ENCODE measurements at regions not wholly inside any gene's neighbourhood (a gene's known extent, or its start where the extent isn't known, plus 50 kb on each side); places are given as distances from the start of the nearest gene placed in this dataset.

GRCh38 chr7:23964715-23965114 lies 254.7 kb downstream of the STK31 start:
- Mint-ChIP-seq H3K27ac (no peak overlapping the region), H3K4me1 (no peaks in the 10 kb centered on the region), H3K4me3 (no peak overlapping the region), H3K36me3 (no peaks in the 10 kb centered on the region), H3K27me3 (ENCODE audit: low read depth in 3 of 3) (peaks cover 0 to 5% (median 1%) of the 10 kb centered on the region in 3 donors), H3K9me3 (peaks cover 4 to 28% (median 7%) of the 10 kb centered on the region in 7 donors)
- no peak for DNase-seq
- H4K20me1 ChIP-seq (ENCODE audit: insufficient read depth, low read length): no peaks in the 10 kb centered on the region
- H3K27me3 ChIP-seq (ENCODE audit: control insufficient read depth in 2 of 2, insufficient read depth in 2 of 2, low read length in 2 of 2): no peaks in the 10 kb centered on the region
- no peak overlapping the region for H2AFZ ChIP-seq (ENCODE audit: insufficient read depth, low read depth, low read length, poor library complexity, severe bottlenecking)
- H3K27ac ChIP-seq (ENCODE audit: low read depth in 1 of 2, low read length in 2 of 2): no peak overlapping the region
- no peak overlapping the region for H3K4me2 ChIP-seq (replicated peaks; ENCODE audit: extremely low read depth, low read length, poor library complexity, severe bottlenecking)
- no peak overlapping the region for H3K9ac ChIP-seq (ENCODE audit: insufficient read depth, low read length, poor library complexity, severe bottlenecking)
- intact Hi-C loops (cut with micrococcal nuclease): no loop called here
- no peaks in the 10 kb centered on the region for H3K79me2 ChIP-seq (ENCODE audit: insufficient read depth, low read length)
- TF ChIP-seq CTCF (IDR thresholded peaks at IDR 0.05): no peak
- H3K4me1 ChIP-seq (ENCODE audit: control insufficient read depth in 1 of 2, insufficient read depth in 2 of 2, low read length in 2 of 2): no peaks in the 10 kb centered on the region
- H3K9me3 ChIP-seq (replicated peaks in 1 of 2; ENCODE audit: control insufficient read depth in 1 of 2, insufficient read depth in 1 of 2, low read length in 2 of 2): peaks cover 3 to 4% of the 10 kb centered on the region in 2 donors
- 85% methylated on average over 5 of the region's 7 CpGs for WGBS (ENCODE audit: insufficient coverage)
- no peak overlapping the region for H3K4me3 ChIP-seq (replicated peaks in 1 of 3; ENCODE audit: low read depth in 2 of 3, low read length in 3 of 3)
- H3K36me3 ChIP-seq (replicated peaks in 1 of 2; ENCODE audit: control insufficient read depth in 1 of 2, insufficient read depth in 2 of 2, low read length in 2 of 2): no peaks in the 10 kb centered on the region

- no peaks in the 10 kb centered on the region for H3K27me3 ChIP-seq (ENCODE audit: control insufficient read depth in 2 of 2, insufficient read depth in 2 of 2, low read length in 2 of 2)
- H3K4me1 ChIP-seq (ENCODE audit: control insufficient read depth in 1 of 2, insufficient read depth in 2 of 2, low read length in 2 of 2): no peaks in the 10 kb centered on the region
- H2AFZ ChIP-seq (ENCODE audit: insufficient read depth, low read depth, low read length, poor library complexity, severe bottlenecking): no peak overlapping the region
- peaks cover 3 to 4% of the 10 kb centered on the region in 2 donors for H3K9me3 ChIP-seq (replicated peaks in 1 of 2; ENCODE audit: control insufficient read depth in 1 of 2, insufficient read depth in 1 of 2, low read length in 2 of 2)
- Mint-ChIP-seq H3K27me3 (ENCODE audit: low read depth in 3 of 3) (peaks cover 0 to 5% (median 1%) of the 10 kb centered on the region in 3 donors), H3K4me3 (no peak overlapping the region), H3K9me3 (peaks cover 5 to 31% (median 7%) of the 10 kb centered on the region in 7 donors), H3K27ac (no peak overlapping the region), H3K36me3 (no peaks in the 10 kb centered on the region), H3K4me1 (no peaks in the 10 kb centered on the region)
- H3K9ac ChIP-seq (ENCODE audit: insufficient read depth, low read length, poor library complexity, severe bottlenecking): no peak overlapping the region
- no peak for DNase-seq
- WGBS (ENCODE audit: insufficient coverage): 83% methylated on average over 1 of the region's 5 CpGs
- no peak for TF ChIP-seq CTCF (IDR thresholded peaks at IDR 0.05)
- H3K36me3 ChIP-seq (replicated peaks in 1 of 2; ENCODE audit: control insufficient read depth in 1 of 2, insufficient read depth in 2 of 2, low read length in 2 of 2): no peaks in the 10 kb centered on the region
- H3K4me3 ChIP-seq (replicated peaks in 1 of 3; ENCODE audit: low read depth in 2 of 3, low read length in 3 of 3): no peak overlapping the region
- no peaks in the 10 kb centered on the region for H4K20me1 ChIP-seq (ENCODE audit: insufficient read depth, low read length)
- no peak overlapping the region for H3K4me2 ChIP-seq (replicated peaks; ENCODE audit: extremely low read depth, low read length, poor library complexity, severe bottlenecking)
- H3K27ac ChIP-seq (ENCODE audit: low read depth in 1 of 2, low read length in 2 of 2): no peak overlapping the region
- no peaks in the 10 kb centered on the region for H3K79me2 ChIP-seq (ENCODE audit: insufficient read depth, low read length)
- intact Hi-C loops (cut with micrococcal nuclease): no loop called here
Observed at GRCh38 chr7:23965296-23965695, 255.3 kb downstream of the STK31 start.
